M059J (cell line): ENCODE measurements at regions not wholly inside any gene's neighbourhood (a gene's known extent, or its start where the extent isn't known, plus 50 kb on each side); places are given as distances from the start of the nearest gene placed in this dataset.
"Not testable (repeated sequence)": the region's sequence is repeated elsewhere in the genome, so short reads cannot be mapped to it uniquely, and the experiment has no call there.

Source experiments
- DNase-seq: peaks from one replicate; pipeline ENCODE4 v3.0.0-alpha.2; 2012; ENCODE audit warnings: low read depth

DNA sequence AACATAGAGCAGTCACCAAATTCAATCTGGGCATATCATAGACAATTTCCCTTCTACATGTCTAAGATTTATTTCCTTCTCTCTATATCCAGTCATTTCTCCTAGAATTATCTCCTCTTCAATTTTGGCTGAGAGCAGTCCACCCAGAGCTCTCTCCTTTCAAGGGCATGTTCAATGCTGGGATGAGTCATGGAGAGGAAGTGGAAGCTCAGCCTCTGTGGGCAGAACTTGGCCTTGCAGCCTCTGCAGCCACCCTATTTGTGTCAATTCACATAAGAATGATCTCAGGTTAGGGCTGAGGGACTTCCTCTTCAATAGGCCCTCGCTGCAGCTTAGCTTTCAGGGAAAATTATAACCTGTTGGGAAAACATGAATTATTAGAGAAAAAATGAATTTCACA lies 560.8 kb downstream of the POM121L12 start:
- DNase-seq, result peak; percentile 23

DNA sequence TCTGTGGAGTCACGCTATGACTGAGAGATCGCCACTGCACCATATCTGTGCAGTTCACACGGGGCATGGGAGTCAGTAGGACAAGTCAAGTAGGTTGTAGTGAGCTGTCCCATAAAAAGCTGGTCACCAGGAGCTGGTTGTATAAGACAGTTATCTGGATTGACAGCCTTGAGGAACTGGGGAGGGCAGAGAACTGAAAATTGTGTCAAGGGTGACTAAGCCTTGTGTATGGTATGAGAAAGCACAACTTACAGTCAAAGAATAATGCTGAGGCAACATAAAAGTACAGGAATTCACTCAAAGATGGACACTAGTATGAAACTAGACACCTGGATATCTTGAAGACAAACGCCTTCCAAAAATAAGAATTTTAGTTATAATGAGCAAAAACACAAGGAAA lies 564.9 kb downstream of the POM121L12 start:
- DNase-seq, result no peak

GRCh38 chr7:53602817-53603418 lies 567.5 kb downstream of the POM121L12 start:
- peak; percentile 41 for DNase-seq

DNA sequence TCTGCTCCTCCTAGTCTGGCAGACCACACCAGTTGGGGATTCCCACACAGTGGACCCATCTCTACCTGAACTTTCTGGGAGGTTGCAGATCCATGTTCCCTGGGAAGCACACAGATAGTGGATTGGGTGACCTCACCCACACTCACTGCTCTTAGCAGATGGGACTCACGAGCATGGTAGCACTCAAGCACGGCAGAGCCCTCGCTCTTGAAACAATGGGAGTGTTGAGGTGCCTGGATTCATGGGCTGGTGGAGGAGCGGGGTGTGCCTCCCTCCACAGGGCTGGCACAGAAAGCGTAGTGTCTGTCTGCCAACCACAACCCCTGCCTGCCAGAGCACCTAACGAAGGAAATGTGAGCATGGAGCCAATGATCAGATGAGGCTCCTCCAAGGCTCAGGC lies 568.0 kb downstream of the POM121L12 start:
- no peak for DNase-seq

- no peak for DNase-seq
Observed at GRCh38 chr7:53604201-53604600, 568.8 kb downstream of the POM121L12 start.

DNA sequence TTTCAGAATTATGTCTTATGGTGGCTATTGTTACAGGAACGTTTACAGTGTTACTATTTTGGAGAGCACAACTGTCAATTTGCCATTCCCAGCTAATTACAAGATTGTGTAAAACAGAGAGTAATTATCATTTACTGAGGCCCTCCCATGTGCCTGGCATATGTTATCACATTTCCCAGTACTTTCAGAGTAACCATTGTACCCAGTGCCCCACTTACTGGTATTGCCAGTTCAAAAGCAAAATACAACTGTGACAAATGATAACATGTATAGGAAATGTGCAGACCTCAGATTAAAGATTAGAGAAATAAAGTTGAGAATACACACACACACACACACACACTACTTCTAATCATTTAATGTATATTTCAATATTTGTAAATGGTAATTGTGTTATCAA lies 572.5 kb downstream of the POM121L12 start:
- DNase-seq, result no peak

DNA sequence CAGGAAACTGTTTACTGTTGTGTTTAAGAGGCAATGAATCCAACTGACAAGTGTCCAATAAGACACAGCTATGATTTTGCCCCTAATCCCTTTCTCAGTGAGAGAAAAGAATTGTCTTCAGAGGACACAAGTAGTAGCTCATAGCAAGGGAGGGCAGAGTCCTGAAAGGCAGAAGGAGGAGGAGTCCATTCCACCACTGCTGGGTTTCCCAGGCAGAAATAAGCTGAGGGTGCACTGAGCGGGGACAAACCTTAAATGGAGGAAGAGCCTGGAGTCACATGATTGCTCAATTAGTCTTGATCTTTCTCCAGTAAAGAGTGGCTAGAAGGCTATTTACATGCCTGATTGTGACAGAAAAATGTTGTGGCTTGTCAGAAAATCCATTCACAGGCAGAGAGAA lies 573.8 kb downstream of the POM121L12 start:
- no peak for DNase-seq

DNA sequence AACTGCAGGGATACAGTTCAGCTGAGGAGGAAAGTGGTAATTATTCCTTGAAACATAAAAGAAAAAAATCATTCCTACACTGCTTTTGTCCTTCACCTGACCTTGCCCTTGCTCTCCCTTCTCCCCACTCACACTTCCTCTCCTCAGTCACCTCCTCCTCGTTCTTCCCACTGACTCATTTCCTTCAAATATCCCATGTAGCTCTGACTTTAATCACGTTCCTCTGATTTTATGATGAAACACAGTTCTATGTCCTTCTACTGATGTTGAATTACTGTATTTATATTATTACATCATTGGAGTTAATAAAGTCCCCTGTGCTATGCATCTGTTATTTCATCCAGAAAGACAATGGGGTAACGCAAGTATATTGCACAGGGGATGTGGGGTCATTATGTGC lies 575.6 kb downstream of the POM121L12 start:
- no peak for DNase-seq

DNA sequence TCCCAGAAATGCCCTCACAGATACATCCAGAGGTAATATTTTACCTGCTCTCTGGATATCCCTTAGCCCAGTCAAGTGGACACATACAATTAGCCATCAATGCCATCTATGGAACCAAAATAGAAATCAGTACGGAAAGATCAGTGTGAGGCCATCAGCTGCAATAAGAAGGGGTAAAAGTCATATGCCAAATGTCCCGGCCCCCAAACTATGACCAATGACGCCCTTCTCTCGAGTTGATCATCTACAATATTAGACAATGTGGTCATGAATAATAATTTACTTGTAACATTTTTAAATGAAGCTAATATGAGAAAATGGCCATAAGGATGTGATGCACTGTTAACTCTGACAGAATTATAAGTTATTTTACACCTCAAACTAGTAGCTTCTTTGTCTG lies 588.9 kb downstream of the POM121L12 start:
- no peak for DNase-seq

GRCh38 chr7:53628775-53629174 lies 593.3 kb downstream of the POM121L12 start:
- DNase-seq, result no peak

- not testable (repeated sequence) for DNase-seq
Observed at GRCh38 chr7:53635251-53635650, 599.8 kb downstream of the POM121L12 start.

- no peak for DNase-seq
Observed at GRCh38 chr7:53638517-53638916, 603.1 kb downstream of the POM121L12 start.

DNA sequence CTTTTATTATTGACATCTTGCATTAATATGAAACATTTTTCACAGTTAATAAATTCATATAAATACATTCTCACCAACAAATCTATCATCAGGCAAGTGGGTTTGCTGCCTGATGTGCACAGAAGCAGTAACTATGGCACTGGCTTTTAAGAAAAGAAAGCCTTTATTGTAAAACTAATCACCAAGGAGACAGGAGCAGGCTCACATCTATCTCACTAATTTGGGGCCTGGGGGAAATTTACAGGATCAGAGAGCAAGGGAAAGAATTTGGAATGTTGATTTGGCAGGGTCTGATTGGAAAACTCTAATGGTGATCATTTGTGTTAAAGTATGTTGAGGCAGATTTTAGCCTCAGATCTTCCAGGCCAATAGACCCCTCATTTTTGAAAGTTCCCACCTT lies 605.7 kb downstream of the POM121L12 start:
- DNase-seq, result no peak

DNA sequence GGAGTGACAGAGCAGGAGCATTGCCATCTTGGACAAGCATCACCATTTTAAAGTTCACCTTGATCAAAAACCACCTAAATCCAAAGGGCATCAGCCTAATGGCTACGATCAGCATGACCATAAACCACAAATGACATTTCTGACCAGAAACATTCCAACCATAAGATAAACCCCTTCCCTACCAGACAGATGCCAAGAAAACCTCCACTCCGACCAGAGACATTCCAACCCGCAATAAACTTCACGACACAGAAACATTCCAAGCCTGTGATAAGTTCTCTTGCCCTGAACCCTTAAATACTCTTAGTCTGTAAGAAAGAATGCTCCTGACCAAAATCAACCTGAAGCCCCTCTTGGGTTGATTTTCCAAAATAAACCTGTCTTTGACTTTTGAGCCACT lies 606.9 kb downstream of the POM121L12 start:
- DNase-seq, result peak; percentile 3

GRCh38 chr7:53642866-53643265 lies 607.4 kb downstream of the POM121L12 start:
- DNase-seq, result no peak

- DNase-seq, result peak; percentile 0
Observed at GRCh38 chr7:53656881-53657280, 621.4 kb downstream of the POM121L12 start.

DNA sequence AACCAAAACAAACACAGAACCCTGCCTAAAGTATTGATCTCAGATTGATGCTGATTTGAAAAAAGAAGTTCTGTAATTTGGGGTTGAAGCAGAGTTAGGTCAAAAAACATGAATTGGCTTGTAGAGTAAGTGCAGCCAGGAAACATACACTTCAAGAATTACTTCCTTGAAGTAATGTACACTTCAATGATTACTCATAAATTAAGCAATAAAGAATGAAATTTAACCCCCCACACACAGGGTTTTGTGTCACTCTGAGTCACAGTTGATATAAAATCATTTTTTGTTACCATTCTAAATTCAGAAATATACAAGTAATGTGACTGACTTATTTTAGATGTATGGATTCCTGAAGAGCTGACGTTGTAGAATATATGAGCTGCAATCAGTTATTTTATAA lies 622.2 kb downstream of the POM121L12 start:
- no peak for DNase-seq

DNA sequence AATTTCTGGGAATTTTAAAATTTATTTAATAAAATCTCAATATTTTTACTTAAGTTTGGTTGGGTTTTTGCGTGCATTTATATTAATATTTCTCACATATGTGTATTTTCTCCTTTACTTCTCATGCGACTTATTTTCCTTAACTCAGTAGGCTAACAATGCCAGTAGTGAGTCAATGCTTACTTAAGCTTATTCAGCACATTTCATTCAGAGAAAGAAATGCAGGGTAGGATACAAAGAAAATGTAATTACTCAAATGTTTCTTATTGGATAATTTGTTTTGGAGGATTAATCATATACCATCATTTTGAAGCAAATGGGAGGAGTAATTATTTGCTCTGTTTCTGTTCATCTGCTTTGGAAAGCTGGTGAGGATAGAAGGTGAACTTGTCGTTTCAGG lies 623.5 kb downstream of the POM121L12 start:
- no peak for DNase-seq

- no peak for DNase-seq
Observed at GRCh38 chr7:53661645-53662217, 626.3 kb downstream of the POM121L12 start.

GRCh38 chr7:53672681-53673080 lies 637.2 kb downstream of the POM121L12 start:
- DNase-seq, result no peak

DNA sequence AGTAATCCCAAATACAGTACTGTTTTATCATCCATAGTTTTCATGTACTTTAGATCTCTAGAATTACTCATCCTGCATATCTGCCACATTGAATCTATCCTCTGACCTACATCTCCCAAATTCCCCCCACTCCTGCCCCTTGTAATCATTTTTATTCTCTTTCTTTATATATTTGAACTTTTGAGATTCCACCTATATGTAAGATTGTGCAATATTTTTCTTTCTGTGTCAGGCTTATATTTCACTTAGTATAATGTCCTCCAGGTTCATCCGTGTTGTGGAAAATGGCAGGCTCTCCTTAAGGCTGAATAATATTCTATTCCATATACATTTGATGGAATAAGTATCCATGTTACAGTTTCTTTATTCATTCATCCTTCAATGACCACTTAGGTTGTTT lies 640.4 kb downstream of the POM121L12 start:
- DNase-seq, result no peak

DNA sequence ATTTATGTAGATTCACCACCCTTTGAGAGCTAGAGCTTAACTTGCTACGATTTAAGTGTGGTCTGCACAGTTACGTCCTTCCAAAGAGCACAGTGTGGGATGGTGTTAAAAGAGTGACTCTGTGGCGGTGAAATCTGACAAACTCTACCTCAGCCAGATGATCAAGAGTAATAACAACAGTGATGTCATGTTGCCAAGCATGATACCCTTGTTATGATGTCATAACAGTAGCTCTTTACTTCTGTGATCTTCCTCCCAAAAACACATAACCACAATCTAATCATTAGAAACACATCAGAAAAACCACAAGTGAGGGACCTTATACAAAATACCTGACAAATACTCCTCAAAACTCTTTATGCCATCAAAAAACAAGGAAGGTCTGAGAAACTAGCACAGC lies 649.3 kb downstream of the POM121L12 start:
- no peak for DNase-seq

- DNase-seq, result no peak
Observed at GRCh38 chr7:53690411-53690810, 655.0 kb downstream of the POM121L12 start.

DNA sequence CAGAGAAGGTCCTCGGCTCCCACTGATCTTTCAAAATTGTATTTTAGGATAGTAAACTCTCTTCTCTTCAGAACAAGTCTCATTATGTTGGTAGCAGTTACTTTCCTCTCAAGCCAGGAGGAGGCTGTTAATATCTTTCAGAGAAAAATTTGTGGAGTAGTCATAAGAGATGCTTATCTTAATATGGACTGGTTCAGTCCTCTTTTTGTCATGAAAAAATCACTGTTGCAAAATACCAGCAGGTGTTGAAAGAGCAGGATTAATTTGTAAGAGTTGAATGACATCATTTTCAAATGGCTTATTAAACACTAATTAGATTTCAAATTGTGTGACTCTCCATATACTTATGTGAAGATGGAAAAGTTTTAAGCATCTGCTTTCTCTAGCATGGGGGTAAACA lies 662.5 kb downstream of the POM121L12 start:
- no peak for DNase-seq
